ENCODE measurements at regions not wholly inside any gene's neighbourhood (a gene's known extent, or its start where the extent isn't known, plus 50 kb on each side); places are given as distances from the start of the nearest gene placed in this dataset.

- TF ChIP-seq CTCF (IDR thresholded peaks at IDR 0.05) (no peak), POLR2AphosphoS5 (IDR thresholded peaks at IDR 0.05) (no peak), EP300 (IDR thresholded peaks at IDR 0.05) (no peak)
Measured at GRCh38 chr5:54754420-54754819, 231.0 kb downstream of the ESM1 start.

Measured in esophagus muscularis mucosa (tissue), 4 donors.